CD4-positive, alpha-beta T cell treated with Interleukin-21 for 1 hour (primary cell): ENCODE measurements at regions not wholly inside any gene's neighbourhood (a gene's known extent, or its start where the extent isn't known, plus 50 kb on each side); places are given as distances from the start of the nearest gene placed in this dataset.
A peak's percentile ranks its signal among the peaks of the same experiment; 100 is the strongest.
"Not testable (repeated sequence)": the region's sequence is repeated elsewhere in the genome, so short reads cannot be mapped to it uniquely, and the experiment has no call there.

Experiments used
- DNase-seq: peaks from one replicate; pipeline ENCODE4 v3.0.0-alpha.2; 2020

DNA sequence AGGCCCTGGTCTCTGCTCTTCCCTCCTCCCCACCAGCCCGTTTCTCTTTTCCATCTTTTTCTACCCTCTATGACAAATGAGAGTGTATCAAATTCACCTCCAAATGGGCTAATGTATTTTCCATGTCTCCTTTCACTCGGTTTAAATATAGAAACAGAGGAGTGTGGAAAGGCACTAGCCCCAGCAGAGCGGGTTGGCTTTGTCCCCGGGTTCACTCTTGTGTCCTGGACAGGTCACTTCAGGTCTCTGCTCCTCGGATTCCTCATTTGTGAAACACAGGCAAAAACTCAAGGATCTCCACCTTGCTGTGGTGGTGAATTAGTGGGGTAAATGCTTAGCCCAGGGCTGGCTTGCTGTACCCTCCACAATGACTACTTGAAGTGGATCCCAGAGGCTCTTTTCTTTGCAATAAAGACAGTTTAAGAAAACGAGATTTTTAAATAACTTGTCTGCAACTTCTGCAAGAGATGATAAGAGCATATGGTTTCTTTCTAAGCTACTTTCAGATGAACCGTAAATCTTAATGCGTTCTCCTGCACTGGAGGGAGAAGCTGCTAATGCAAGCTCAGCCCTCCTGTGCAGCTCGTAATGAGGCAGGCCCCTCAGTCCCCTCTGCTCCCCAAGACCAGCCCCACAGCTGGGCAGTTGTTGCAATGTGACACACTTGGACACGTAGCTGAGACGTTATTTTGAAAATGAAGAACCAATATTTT, 292.9 kb downstream of the THBS2 start:
- DNase-seq = no peak

- DNase-seq = no peak
Observed at GRCh38 chr6:168959696-168960095, 293.9 kb downstream of the THBS2 start.

- peak; percentile 45 for DNase-seq
Observed at GRCh38 chr6:168956884-168957730, 296.5 kb downstream of the THBS2 start.

- DNase-seq = no peak
Observed at GRCh38 chr6:168956141-168956838, 297.4 kb downstream of the THBS2 start.

GRCh38 chr6:168953461-168953860, 300.2 kb downstream of the THBS2 start:
- DNase-seq = no peak

GRCh38 chr6:168951217-168951616, 302.4 kb downstream of the THBS2 start:
- no peak for DNase-seq

GRCh38 chr6:168950858-168951214, 302.8 kb downstream of the THBS2 start:
- no peak for DNase-seq

DNA sequence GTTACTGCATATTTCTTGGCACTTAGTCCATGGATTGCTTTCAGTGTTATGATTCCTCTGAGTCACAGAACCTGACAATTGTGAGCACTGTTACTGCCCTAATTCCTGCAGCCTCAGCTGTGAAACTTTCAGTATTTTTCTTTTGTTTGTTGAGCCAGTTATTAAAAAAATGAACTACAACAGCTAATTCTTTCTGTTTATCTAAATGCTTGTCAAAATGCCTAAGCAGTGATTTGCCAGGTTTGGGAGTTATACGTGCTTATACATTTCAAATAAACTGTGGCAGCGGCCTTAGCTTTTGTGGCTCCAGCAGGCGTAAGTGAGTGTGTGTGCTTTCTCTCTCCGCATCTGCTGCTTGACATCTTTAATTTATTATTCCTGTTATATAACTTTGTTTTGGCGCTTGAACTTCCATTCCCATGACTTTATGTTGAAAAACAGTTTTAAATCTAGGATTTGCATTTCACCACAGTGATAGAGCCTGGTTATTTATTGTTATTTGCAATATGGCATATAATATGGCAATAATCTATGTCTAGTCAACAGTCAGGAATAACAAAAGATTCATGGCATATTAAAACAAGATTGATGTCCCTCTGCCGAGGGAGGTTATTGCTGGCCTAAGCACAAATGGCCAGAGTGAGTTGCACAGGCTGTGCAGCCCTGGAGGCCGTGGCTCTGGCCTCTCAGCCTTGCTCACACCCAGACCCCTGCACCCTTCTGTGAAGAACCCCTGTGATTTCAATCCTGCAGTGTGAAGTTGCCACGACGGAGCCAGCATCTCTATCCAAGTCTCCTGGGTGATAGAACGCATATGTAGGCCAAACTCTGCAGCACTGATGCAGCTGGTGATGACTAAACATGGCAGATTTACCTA, 303.4 kb downstream of the THBS2 start:
- DNase-seq = no peak

DNA sequence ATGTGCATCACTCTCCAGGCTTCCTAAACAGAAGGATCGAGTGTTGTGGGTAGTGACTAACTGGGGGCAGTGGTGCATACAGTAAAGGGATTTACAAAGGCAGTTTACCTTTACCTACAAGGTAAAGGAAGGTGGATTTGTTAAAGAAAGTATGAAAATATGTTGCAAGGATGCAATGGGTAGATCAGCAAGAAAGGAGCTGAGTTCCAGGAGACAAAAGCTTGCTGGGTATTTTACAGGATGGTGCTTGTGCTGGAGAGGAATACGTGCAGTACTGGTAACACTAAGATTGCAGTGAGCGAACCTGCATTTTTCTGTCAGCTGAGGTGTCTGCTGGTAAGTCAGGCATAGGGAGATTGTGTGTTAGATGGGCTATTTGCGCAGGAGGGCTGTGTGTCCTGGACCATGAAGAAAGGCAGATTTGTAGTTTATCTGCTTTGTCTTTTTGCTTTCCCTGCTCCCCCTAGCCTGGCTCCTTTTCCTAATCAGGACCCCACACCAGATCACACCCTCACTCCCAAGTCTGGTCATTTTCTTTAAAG, 304.6 kb downstream of the THBS2 start:
- no peak for DNase-seq

GRCh38 chr6:168948002-168948401, 305.6 kb downstream of the THBS2 start:
- DNase-seq = no peak

DNA sequence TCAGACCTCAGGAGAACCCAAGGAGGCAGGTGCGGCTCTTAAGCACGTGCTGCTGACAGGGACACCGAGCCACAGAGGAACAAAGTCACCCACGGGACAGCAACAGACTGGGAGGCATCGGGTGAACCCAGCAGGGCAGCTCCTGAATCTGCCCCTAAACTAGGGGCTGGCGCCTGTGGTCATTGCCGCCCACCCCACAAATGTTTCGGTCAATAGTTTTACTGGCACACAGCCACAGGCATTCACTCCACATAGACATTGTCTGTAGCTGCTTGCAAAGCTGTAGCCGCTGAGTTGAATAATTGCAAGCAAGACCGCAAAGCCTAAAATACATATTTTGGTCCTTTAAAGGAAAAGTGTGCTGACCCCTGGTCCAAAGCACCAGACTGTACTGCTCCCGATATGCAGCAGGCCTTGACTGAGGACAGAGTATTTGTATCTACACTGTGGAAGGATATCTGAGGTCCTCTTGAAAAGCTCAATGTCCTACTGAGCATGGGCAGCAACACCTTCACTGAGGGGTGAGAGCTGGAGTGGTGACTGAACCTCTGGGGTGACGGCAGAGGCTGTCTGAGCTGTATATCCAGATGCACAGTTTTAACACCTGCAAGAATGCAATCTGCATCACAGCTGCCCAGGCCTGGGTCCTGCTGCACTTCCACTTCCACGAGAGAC, 310.3 kb downstream of the THBS2 start:
- DNase-seq = no peak

- DNase-seq = no peak
Observed at GRCh38 chr6:168942646-168943045, 311.0 kb downstream of the THBS2 start.

GRCh38 chr6:168941036-168941435, 312.6 kb downstream of the THBS2 start:
- DNase-seq = no peak

DNA sequence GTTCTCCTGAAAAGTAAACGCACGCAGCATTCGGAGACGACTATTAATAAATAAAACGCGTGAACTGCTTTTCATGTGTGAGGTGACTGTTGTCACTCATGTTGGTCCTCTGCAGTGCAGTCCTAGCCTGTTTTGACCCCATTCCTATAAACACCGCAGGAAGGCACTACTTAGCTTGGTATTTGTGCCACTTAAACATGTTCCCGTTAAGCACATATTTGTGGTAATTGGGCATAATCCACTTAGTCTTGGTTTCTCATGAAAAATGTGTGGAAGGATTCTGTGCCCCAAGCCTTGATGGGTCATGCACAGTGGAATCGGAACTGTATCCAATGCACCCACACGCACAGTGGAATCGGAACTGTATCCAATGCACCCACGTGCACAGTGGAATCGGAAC, 313.9 kb downstream of the THBS2 start:
- DNase-seq = no peak

DNA sequence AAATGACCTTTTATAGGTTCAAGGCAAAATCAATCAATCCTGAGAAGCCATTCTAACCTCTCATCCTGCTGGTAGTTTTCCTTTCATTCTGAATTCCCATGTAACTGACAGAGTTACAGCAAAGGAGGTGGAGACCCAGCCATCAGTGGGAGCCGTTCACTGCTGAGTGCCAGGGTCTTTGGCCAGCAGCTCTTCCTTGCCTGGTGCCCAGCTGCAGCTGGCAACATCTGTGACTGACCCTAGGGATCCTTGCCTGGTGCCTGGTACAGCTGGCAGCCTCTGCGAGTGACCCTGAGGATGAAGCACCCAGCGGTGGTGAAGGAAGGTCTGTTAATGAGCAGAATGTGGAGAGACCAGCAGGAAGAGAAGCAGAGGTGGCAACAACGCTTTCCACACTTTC, 314.6 kb downstream of the THBS2 start:
- DNase-seq = no peak

GRCh38 chr6:168938546-168938945, 315.1 kb downstream of the THBS2 start:
- DNase-seq = no peak

GRCh38 chr6:168937054-168937453, 316.6 kb downstream of the THBS2 start:
- DNase-seq = no peak

GRCh38 chr6:168935628-168936010, 318.0 kb downstream of the THBS2 start:
- DNase-seq = no peak

GRCh38 chr6:168934660-168935627, 318.7 kb downstream of the THBS2 start:
- no peak for DNase-seq

DNA sequence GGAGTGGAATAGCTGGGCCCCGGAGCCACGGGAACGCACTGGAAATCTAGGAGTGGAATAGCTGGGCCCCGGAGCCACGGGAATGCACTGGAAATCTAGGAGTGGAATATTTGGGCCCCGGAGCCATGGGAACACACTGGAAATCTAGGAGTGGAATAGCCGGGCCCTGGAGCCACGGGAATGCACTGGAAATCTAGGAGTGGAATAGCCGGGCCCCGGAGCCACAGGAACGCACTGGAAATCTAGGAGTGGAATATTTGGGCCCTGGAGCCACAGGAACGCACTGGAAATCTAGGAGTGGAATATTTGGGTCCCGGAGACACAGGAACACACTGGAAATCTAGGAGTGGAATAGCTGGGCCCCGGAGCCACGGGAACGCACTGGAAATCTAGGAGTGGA, 321.5 kb downstream of the THBS2 start:
- not testable (repeated sequence) for DNase-seq

- not testable (repeated sequence) for DNase-seq
Observed at GRCh38 chr6:168931072-168931471, 322.6 kb downstream of the THBS2 start.
